Activated CD4-positive, alpha-beta T cell treated with anti-CD3 and anti-CD28 coated beads for 4 hours (primary cell): ENCODE measurements at regions not wholly inside any gene's neighbourhood (a gene's known extent, or its start where the extent isn't known, plus 50 kb on each side); places are given as distances from the start of the nearest gene placed in this dataset.
A peak's percentile ranks its signal among the peaks of the same experiment; 100 is the strongest.

Source experiments
- DNase-seq, 2 donors: peaks; one replicate each; pipeline ENCODE4 v3.0.0-alpha.2; 2020

GRCh38 chr6:108779536-108780275 lies 68.5 kb upstream of the ARMC2 start:
- no peak for DNase-seq

- DNase-seq = no peak
Measured at GRCh38 chr6:108780784-108781183, 67.4 kb upstream of the ARMC2 start.

- no peak for DNase-seq
Measured at GRCh38 chr6:108781419-108782100, 66.7 kb upstream of the ARMC2 start.

GRCh38 chr6:108782179-108783041 lies 65.8 kb upstream of the ARMC2 start:
- DNase-seq = peak; percentile 74 to 81

GRCh38 chr6:108785653-108786052 lies 62.6 kb upstream of the ARMC2 start:
- no peak for DNase-seq

GRCh38 chr6:108788416-108788815 lies 59.8 kb upstream of the ARMC2 start:
- no peak for DNase-seq

- no peak for DNase-seq
Measured at GRCh38 chr6:108789475-108789874, 58.7 kb upstream of the ARMC2 start.

GRCh38 chr6:108791700-108792099 lies 56.5 kb upstream of the ARMC2 start:
- DNase-seq = no peak

GRCh38 chr6:108793516-108794251 lies 54.5 kb upstream of the ARMC2 start:
- no peak for DNase-seq

- DNase-seq = no peak
Measured at GRCh38 chr6:108795122-108795521, 53.1 kb upstream of the ARMC2 start.

- no peak for DNase-seq
Measured at GRCh38 chr6:108795814-108796213, 52.4 kb upstream of the ARMC2 start.

GRCh38 chr6:108796875-108797274 lies 51.3 kb upstream of the ARMC2 start:
- no peak for DNase-seq

- no peak for DNase-seq
Measured at GRCh38 chr6:108797951-108798669, 50.1 kb upstream of the ARMC2 start.
